GM23248 (cell line): ENCODE measurements at regions not wholly inside any gene's neighbourhood (a gene's known extent, or its start where the extent isn't known, plus 50 kb on each side); places are given as distances from the start of the nearest gene placed in this dataset.

Experiments
- DNase-seq: peaks from one replicate; pipeline ENCODE4 v3.0.0-alpha.2; 2015
- H2AFZ ChIP-seq: fragments of 200-600 bp; sonication (generic); 2 replicates; pipeline ENCODE4 v1.6.1; 2016; ENCODE audit warnings: antibody characterized with exemption
- H3F3A ChIP-seq: fragments of 200-600 bp; sonication (generic); 2 replicates; pipeline ENCODE4 v1.6.1; 2016; ENCODE audit warnings: mild to moderate bottlenecking, antibody characterized with exemption, mixed run types; ENCODE audit not compliant: insufficient read depth
- H3K27ac ChIP-seq: fragments of 200-600 bp; sonication (generic); 2 replicates; pipeline ENCODE4 v1.5.1; 2016; ENCODE audit warnings: mild to moderate bottlenecking
- H3K27me3 ChIP-seq: fragments of 200-600 bp; sonication (generic); replicated peaks from 2 replicates; pipeline ENCODE4 v1.6.1; 2016; ENCODE audit warnings: mild to moderate bottlenecking; ENCODE audit not compliant: insufficient read depth
- H3K36me3 ChIP-seq: fragments of 200-600 bp; sonication (generic); 2 replicates; pipeline ENCODE4 v1.6.1; 2016; ENCODE audit warnings: low read depth, mild to moderate bottlenecking
- H3K4me1 ChIP-seq: fragments of 200-600 bp; sonication (generic); 2 replicates; pipeline ENCODE4 v1.6.1; 2016; ENCODE audit warnings: mild to moderate bottlenecking; ENCODE audit not compliant: insufficient read depth
- H3K4me2 ChIP-seq: fragments of 200-600 bp; sonication (generic); one replicate; pipeline ENCODE4 v1.6.1; 2016; ENCODE audit warnings: mild to moderate bottlenecking; ENCODE audit not compliant: unreplicated experiment
- H3K4me3 ChIP-seq: fragments of 200-600 bp; sonication (generic); 2 replicates; pipeline ENCODE4 v1.5.1; 2016; ENCODE audit warnings: mild to moderate bottlenecking
- H3K79me2 ChIP-seq: fragments of 200-600 bp; sonication (generic); 2 replicates; pipeline ENCODE4 v1.6.1; 2016; ENCODE audit warnings: mild to moderate bottlenecking; ENCODE audit not compliant: insufficient read depth
- H3K9ac ChIP-seq: fragments of 200-600 bp; sonication (generic); 2 replicates; pipeline ENCODE4 v1.6.1; 2016; ENCODE audit warnings: mild to moderate bottlenecking
- H3K9me2 ChIP-seq: fragments of 200-600 bp; sonication (generic); 2 replicates; pipeline ENCODE4 v1.6.1; 2016; ENCODE audit warnings: mixed run types, mild to moderate bottlenecking, moderate library complexity; ENCODE audit not compliant: insufficient read depth
- H3K9me3 ChIP-seq: fragments of 200-600 bp; sonication (generic); one replicate; pipeline ENCODE4 v1.6.1; 2017; ENCODE audit warnings: low read depth
- H4K20me1 ChIP-seq: fragments of 200-600 bp; sonication (generic); 2 replicates; pipeline ENCODE4 v1.6.0; 2016; ENCODE audit not compliant: insufficient read depth
- EZH2 ChIP-seq: fragments of 200-600 bp; sonication (generic); IDR thresholded peaks from 2 replicates; pipeline ENCODE4 v1.6.1; 2018; ENCODE audit warnings: antibody characterized with exemption, mild to moderate bottlenecking; ENCODE audit not compliant: insufficient read depth, poor library complexity, severe bottlenecking
- EZH2phosphoT487 ChIP-seq: fragments of 200-600 bp; sonication (generic); IDR thresholded peaks from 2 replicates; pipeline ENCODE4 v1.6.1; 2018; ENCODE audit warnings: antibody characterized with exemption, moderate library complexity, mild to moderate bottlenecking, low read depth; ENCODE audit not compliant: insufficient read depth
- WGBS, 2 experiments: methylation state at CpG; one replicate each; pipeline ENCODE4 v1.1.6; 2015 to 2017; ENCODE audit warnings: low lambda C conversion rate in 2 of 2, low coverage in 1 of 2; ENCODE audit errors: missing lambda C conversion rate in 2 of 2; 5-methylcytosine and 5-hydroxymethylcytosine counted together
- in situ Hi-C: fragments of 300-500 bp; cut with MboI; formaldehyde crosslinking; loops from 2 replicates; pipeline ENCODE4 v1.15.0; 2020
- microRNA counts: library from miRNA; unstranded; fragments of <30 nt; microRNA quantifications from one replicate; lab custom pipeline; 2016
- microRNA-seq: library from miRNA; unstranded; fragments of <30 nt; microRNA quantifications from one replicate; pipeline ENCODE4, GENCODE V29; 2016; ENCODE audit warnings: borderline number of aligned reads
- small RNA-seq: library from RNA; depleted of rRNA; stranded (forward); fragments of <200 nt; gene quantifications from one replicate; pipeline ENCODE3, GENCODE V24; 2014; ENCODE audit warnings: low read depth, low replicate concordance

DNA sequence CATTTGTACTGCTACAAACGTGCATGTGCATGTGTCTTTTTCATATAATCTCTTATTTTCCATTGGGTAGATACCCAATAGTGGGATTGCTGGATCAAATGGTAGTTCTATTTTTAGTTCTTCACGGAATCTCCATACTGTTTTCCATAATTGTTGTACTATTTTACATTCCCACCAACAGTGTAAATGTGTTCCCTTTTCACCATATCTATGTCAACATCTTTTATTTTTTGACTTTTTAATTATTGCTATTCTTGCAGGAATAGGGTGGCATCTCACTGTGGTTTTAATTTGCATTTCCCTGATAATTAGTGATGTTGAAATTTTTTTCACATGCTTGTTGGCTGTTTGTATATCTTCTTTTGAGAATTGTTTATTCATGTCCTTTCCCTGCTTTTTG, 59.3 kb upstream of the PACRGL start:
- 38 to 44% methylated on average over 2 of the region's 2 CpGs for WGBS, 2 experiments
- no peaks in the 10 kb centered on the region for H3K27me3 ChIP-seq
- H3K4me1 ChIP-seq, result no peaks in the 10 kb centered on the region
- H3K4me3 ChIP-seq, result no peak overlapping the region
- no peaks in the 10 kb centered on the region for H3K9me2 ChIP-seq
- TF ChIP-seq EZH2 (no peak), EZH2phosphoT487 (no peak)
- H3K4me2 ChIP-seq, result no peak overlapping the region
- H3F3A ChIP-seq, result no peaks in the 10 kb centered on the region
- no peak for DNase-seq
- H3K36me3 ChIP-seq, result no peaks in the 10 kb centered on the region
- H2AFZ ChIP-seq, result no peak overlapping the region
- no peak overlapping the region for H3K9ac ChIP-seq
- H3K9me3 ChIP-seq, result no peaks in the 10 kb centered on the region
- in situ Hi-C loops, result no loop called here
- no peak overlapping the region for H3K27ac ChIP-seq
- no peaks in the 10 kb centered on the region for H4K20me1 ChIP-seq
- H3K79me2 ChIP-seq, result no peaks in the 10 kb centered on the region

DNA sequence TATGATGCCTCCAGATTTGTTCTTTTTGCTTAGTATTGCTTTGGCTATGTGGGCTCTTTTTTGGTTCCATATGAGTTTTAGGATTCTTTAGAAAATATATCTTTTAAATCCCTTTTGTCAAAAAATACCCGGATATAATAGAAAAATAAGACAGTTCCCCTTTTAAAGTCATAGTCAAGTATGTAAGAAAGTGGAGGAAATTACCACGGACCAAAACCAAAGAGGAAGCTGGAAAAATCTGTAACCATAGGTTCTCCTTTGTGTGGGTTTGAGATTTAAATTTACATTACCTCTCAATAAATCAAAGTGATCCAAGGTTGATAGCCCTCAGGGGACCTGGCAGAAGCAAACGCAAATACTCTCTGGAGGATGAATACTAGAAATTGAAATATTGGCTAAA, 58.3 kb upstream of the PACRGL start:
- WGBS, 2 experiments, result 22 to 31% methylated on average over 3 of the region's 3 CpGs
- no peak for DNase-seq
- H3K4me3 ChIP-seq, result no peak overlapping the region
- in situ Hi-C loops, result no loop called here
- no peaks in the 10 kb centered on the region for H3K4me1 ChIP-seq
- H3K9me2 ChIP-seq, result no peaks in the 10 kb centered on the region
- H3K27me3 ChIP-seq, result no peaks in the 10 kb centered on the region
- no peak overlapping the region for H3K9ac ChIP-seq
- H3K9me3 ChIP-seq, result no peaks in the 10 kb centered on the region
- no peaks in the 10 kb centered on the region for H3K79me2 ChIP-seq
- H2AFZ ChIP-seq, result no peak overlapping the region
- no peak for TF ChIP-seq EZH2
- H3F3A ChIP-seq, result no peaks in the 10 kb centered on the region
- no peak overlapping the region for H3K27ac ChIP-seq
- H4K20me1 ChIP-seq, result no peaks in the 10 kb centered on the region
- H3K4me2 ChIP-seq, result no peak overlapping the region
- no peaks in the 10 kb centered on the region for H3K36me3 ChIP-seq

DNA sequence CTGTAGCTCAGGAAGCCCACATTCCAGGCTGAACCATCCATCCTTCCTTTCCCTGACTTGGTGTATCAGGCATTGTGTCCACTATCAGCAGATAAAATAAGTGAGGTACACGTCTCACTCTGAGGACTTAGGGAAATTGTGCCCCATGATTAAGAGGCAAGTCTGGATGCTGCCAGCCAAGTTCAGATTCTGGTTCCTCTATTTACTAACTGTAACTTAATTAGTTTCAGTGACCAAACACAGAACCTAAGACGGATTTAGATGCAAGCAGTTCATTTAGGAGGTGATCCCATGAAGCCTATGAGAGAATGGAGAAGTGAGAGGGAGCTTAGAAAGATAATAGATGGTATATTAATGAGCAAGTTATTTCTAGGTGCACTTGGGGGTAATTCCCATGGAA, 56.6 kb upstream of the PACRGL start:
- H3K9me2 ChIP-seq, result no peaks in the 10 kb centered on the region
- H2AFZ ChIP-seq, result no peak overlapping the region
- H3K36me3 ChIP-seq, result no peaks in the 10 kb centered on the region
- no peaks in the 10 kb centered on the region for H3F3A ChIP-seq
- H3K4me3 ChIP-seq, result no peak overlapping the region
- H3K27ac ChIP-seq, result no peak overlapping the region
- no peak overlapping the region for H3K9ac ChIP-seq
- no peaks in the 10 kb centered on the region for H3K9me3 ChIP-seq
- H3K27me3 ChIP-seq, result no peaks in the 10 kb centered on the region
- DNase-seq, result no peak
- no peaks in the 10 kb centered on the region for H4K20me1 ChIP-seq
- 23 to 35% methylated on average over 2 of the region's 2 CpGs for WGBS, 2 experiments
- TF ChIP-seq EZH2, result no peak
- TF ChIP-seq EZH2phosphoT487, result no peak
- in situ Hi-C loops, result no loop called here
- H3K4me1 ChIP-seq, result no peaks in the 10 kb centered on the region
- H3K79me2 ChIP-seq, result no peaks in the 10 kb centered on the region
- H3K4me2 ChIP-seq, result no peak overlapping the region

DNA sequence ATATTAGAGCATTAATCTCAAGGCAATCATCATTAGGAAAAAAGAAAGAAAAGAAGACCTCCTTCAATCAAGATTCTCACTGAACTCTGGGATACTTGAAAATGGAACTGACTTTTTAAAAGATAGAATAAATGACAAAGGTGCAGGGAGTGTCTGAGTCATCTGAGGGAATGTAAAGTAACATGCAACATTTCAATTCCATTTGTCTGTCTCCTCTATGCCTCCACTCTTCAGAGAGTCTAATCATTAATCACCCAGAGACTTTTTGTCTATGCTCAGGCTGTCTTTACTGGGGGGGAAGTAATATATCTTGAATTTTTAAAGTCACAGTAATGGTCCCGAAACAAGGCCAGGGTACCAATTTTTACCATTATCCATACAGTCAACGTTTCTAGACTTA, 55.0 kb upstream of the PACRGL start:
- Histone ChIP-seq H3K9me2 (no peaks in the 10 kb centered on the region), H3K9ac (no peak overlapping the region), H2AFZ (no peak overlapping the region), H4K20me1 (no peaks in the 10 kb centered on the region), H3K4me3 (no peak overlapping the region), H3K79me2 (no peaks in the 10 kb centered on the region), H3K9me3 (no peaks in the 10 kb centered on the region), H3K36me3 (no peaks in the 10 kb centered on the region), H3K4me1 (no peaks in the 10 kb centered on the region), H3K27me3 (no peaks in the 10 kb centered on the region), H3K27ac (no peak overlapping the region), H3F3A (no peaks in the 10 kb centered on the region), H3K4me2 (no peak overlapping the region)
- TF ChIP-seq EZH2 (no peak), EZH2phosphoT487 (no peak)
- in situ Hi-C loops, result no loop called here
- no peak for DNase-seq
- WGBS, 2 experiments, result 63 to 78% methylated on average over 2 of the region's 2 CpGs

DNA sequence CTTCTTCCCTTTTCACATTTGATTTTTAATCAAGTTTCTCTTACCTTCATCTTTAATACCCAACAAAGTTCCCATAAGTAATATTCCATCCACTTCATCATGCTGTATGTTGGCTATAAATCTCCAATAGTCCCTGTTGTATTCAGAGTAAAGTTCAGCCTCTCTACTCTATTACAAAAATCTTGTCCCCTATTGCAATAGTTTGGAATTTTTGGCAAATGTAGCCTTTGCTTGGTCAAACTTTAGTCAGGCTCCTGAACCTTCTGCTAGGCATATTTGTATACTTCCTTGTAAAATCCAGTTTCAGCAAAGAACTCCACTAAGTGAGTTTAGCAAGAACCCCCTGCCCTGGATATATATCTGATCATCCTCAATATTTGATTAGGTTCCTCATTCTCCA, 54.0 kb upstream of the PACRGL start:
- no peak for TF ChIP-seq EZH2phosphoT487
- no peak for TF ChIP-seq EZH2
- DNase-seq, result no peak

More for the DNA sequence above, 54.0 kb upstream of the PACRGL start:
- Histone ChIP-seq H3K4me3 (no peak overlapping the region), H3K9ac (no peak overlapping the region), H3K4me2 (no peak overlapping the region), H3K4me1 (no peaks in the 10 kb centered on the region), H2AFZ (no peak overlapping the region), H3K27ac (no peak overlapping the region), H3K9me2 (no peaks in the 10 kb centered on the region), H3K79me2 (no peaks in the 10 kb centered on the region), H4K20me1 (no peaks in the 10 kb centered on the region), H3K9me3 (no peaks in the 10 kb centered on the region), H3K27me3 (no peaks in the 10 kb centered on the region), H3K36me3 (no peaks in the 10 kb centered on the region), H3F3A (no peaks in the 10 kb centered on the region)
- in situ Hi-C loops, result no loop called here

MicroRNAs encoded in the stretch of these regions (microRNA counts, 767-probe panel; counts per million panel counts)
- 2,972 counts per million, percentile 86 among the panel's probes with 10 or more counts for microRNA hsa-miR-218-5p (lab: Ali Mortazavi, UCI)

Small RNA genes lying in the stretch of these regions (microRNA-seq; reads per million reads assigned to microRNA genes)
- gene MIR218-1, result 139 reads per million, percentile 53 among the genes with 10 or more reads in this experiment

Small RNA genes lying in the stretch of these regions (small RNA-seq; reads per million reads assigned to genes)
- 1.3 reads per million, percentile 53 among the genes with 10 or more reads in this experiment for gene MIR218-1
